Esophagus squamous epithelium (tissue), 5 donors: ENCODE measurements at regions not wholly inside any gene's neighbourhood (a gene's known extent, or its start where the extent isn't known, plus 50 kb on each side); places are given as distances from the start of the nearest gene placed in this dataset.

Source experiments
- DNase-seq: peaks from one replicate; lab custom pipeline; 2025; lab: John Stamatoyannopoulos, UW
- H3K27ac ChIP-seq, 4 donors: fragments of 200-600 bp; sonication (generic); one replicate each; pipeline ENCODE4 v1.5.1; 2016 to 2019; ENCODE audit warnings: mild to moderate bottlenecking in 1 of 4
- H3K27me3 ChIP-seq, 4 donors: fragments of 200-600 bp; sonication (generic); 1 replicate in 3 of 4; 2 replicates in 1 of 4; pipeline versions ENCODE4 v1.5.1 to v1.6.0; 2017 to 2021; ENCODE audit warnings: antibody characterized with exemption in 1 of 4
- H3K36me3 ChIP-seq, 3 donors: fragments of 200-600 bp; sonication (generic); one replicate each; pipeline ENCODE4 v1.5.1; 2016 to 2019
- H3K4me1 ChIP-seq, 3 donors: fragments of 200-600 bp; sonication (generic); one replicate each; pipeline ENCODE4 v1.5.1; 2017 to 2019
- H3K4me3 ChIP-seq, 4 donors: fragments of 200-600 bp; sonication (generic); 1 replicate in 3 of 4; 2 replicates in 1 of 4; pipeline ENCODE4 v1.5.1; 2016 to 2019; ENCODE audit warnings: mild to moderate bottlenecking in 2 of 4, moderate library complexity in 1 of 4
- H3K9me3 ChIP-seq, 3 donors: fragments of 200-600 bp; sonication (generic); one replicate each; pipeline ENCODE4 v1.5.1; 2016 to 2019
- CTCF ChIP-seq, 6 experiments: fragments of 450-650 bp in 4 of 6; fragments of 200-600 bp in 2 of 6; sonication (generic) in 2 of 6; IDR thresholded peaks; one replicate each; pipeline ENCODE4 v1.5.1; 2016 to 2019; ENCODE audit warnings: antibody characterized with exemption in 6 of 6, mild to moderate bottlenecking in 4 of 6, moderate library complexity in 4 of 6
- POLR2A ChIP-seq, 4 donors: fragments of 450-650 bp; IDR thresholded peaks; one replicate each; pipeline ENCODE4 v1.6.1; 2017; ENCODE audit warnings: antibody characterized with exemption in 4 of 4, mild to moderate bottlenecking in 4 of 4, moderate library complexity in 3 of 4
- WGBS, 2 donors: methylation state at CpG; one replicate each; pipeline ENCODE4 v1.1.5; 2018; 5-methylcytosine and 5-hydroxymethylcytosine counted together
- intact Hi-C: fragments of 100-400 bp; cut with DNase I; formaldehyde crosslinking; loops from one replicate; pipeline ENCODE4 v1.15.0; 2022
- donor health status: DM: yes; HTN: yes; CAD: no.

GRCh38 chr1:193524616-193525015 lies 338.2 kb upstream of the B3GALT2 start:
- Histone ChIP-seq H3K36me3 (no peaks in the 10 kb centered on the region), H3K27me3 (no peaks in the 10 kb centered on the region), H3K9me3 (no peaks in the 10 kb centered on the region), H3K4me1 (no peaks in the 10 kb centered on the region), H3K4me3 (no peak overlapping the region), H3K27ac (no peak overlapping the region)
- WGBS, 2 donors, result 47 to 49% methylated on average over 2 of the region's 2 CpGs
- TF ChIP-seq CTCF (IDR thresholded peaks at IDR 0.05) (no peak), POLR2A (IDR thresholded peaks at IDR 0.05) (no peak)
- intact Hi-C loops, result no loop called here
- DNase-seq, result no peak

- H3K27me3 ChIP-seq, result no peaks in the 10 kb centered on the region
- H3K4me1 ChIP-seq, result no peaks in the 10 kb centered on the region
- H3K4me3 ChIP-seq, result no peak overlapping the region
- H3K9me3 ChIP-seq, result no peaks in the 10 kb centered on the region
- DNase-seq, result no peak
- 60 to 77% methylated on average over 2 of the region's 2 CpGs for WGBS, 2 donors
- no peak for TF ChIP-seq CTCF (IDR thresholded peaks at IDR 0.05)
- no peak for TF ChIP-seq POLR2A (IDR thresholded peaks at IDR 0.05)
- intact Hi-C loops, result no loop called here
- H3K36me3 ChIP-seq, result no peaks in the 10 kb centered on the region
- no peak overlapping the region for H3K27ac ChIP-seq
Observed at GRCh38 chr1:193524021-193524420, 337.6 kb upstream of the B3GALT2 start.

GRCh38 chr1:193520472-193520871 lies 334.1 kb upstream of the B3GALT2 start:
- Histone ChIP-seq H3K27me3 (no peaks in the 10 kb centered on the region), H3K9me3 (no peaks in the 10 kb centered on the region), H3K36me3 (no peaks in the 10 kb centered on the region), H3K27ac (no peak overlapping the region), H3K4me1 (no peaks in the 10 kb centered on the region), H3K4me3 (no peak overlapping the region)
- intact Hi-C loops, result no loop called here
- TF ChIP-seq POLR2A (IDR thresholded peaks at IDR 0.05) (no peak), CTCF (IDR thresholded peaks at IDR 0.05) (no peak)
- 58 to 71% methylated on average over 3 of the region's 3 CpGs for WGBS, 2 donors
- DNase-seq, result no peak

- Histone ChIP-seq H3K36me3 (no peaks in the 10 kb centered on the region), H3K4me3 (no peak overlapping the region), H3K27ac (no peak overlapping the region), H3K9me3 (no peaks in the 10 kb centered on the region), H3K4me1 (no peaks in the 10 kb centered on the region), H3K27me3 (no peaks in the 10 kb centered on the region)
- intact Hi-C loops, result no loop called here
- 86 to 94% methylated on average over 5 of the region's 5 CpGs for WGBS, 2 donors
- no peak for DNase-seq
- TF ChIP-seq POLR2A (IDR thresholded peaks at IDR 0.05) (no peak), CTCF (IDR thresholded peaks at IDR 0.05) (no peak)
Observed at GRCh38 chr1:193519922-193520321, 333.5 kb upstream of the B3GALT2 start.

- H3K9me3 ChIP-seq, result no peaks in the 10 kb centered on the region
- H3K36me3 ChIP-seq, result no peaks in the 10 kb centered on the region
- no peak overlapping the region for H3K4me3 ChIP-seq
- H3K27me3 ChIP-seq, result no peaks in the 10 kb centered on the region
- no peak for DNase-seq
- no peaks in the 10 kb centered on the region for H3K4me1 ChIP-seq
- 83 to 85% methylated on average over 5 of the region's 5 CpGs for WGBS, 2 donors
- no peak for TF ChIP-seq CTCF (IDR thresholded peaks at IDR 0.05)
- no peak for TF ChIP-seq POLR2A (IDR thresholded peaks at IDR 0.05)
- no peak overlapping the region for H3K27ac ChIP-seq
- intact Hi-C loops, result no loop called here
Observed at GRCh38 chr1:193516755-193517388, 330.5 kb upstream of the B3GALT2 start.
